Caco-2 (cell line): ENCODE measurements at regions not wholly inside any gene's neighbourhood (a gene's known extent, or its start where the extent isn't known, plus 50 kb on each side); places are given as distances from the start of the nearest gene placed in this dataset.

Experiments used
- BruUV-seq: library from RNA; stranded (reverse); fragments of 400-500 nt; replicated peaks from 2 replicates; lab custom pipeline; 2021; lab: Mats Ljungman, UMichigan
- CTCF ChIA-PET: fragments of 300-600 bp; sonication (Branson Sonifier 250); formaldehyde crosslinking; loops from one replicate; lab custom pipeline; 2022; ENCODE audit warnings: antibody characterized with exemption; lab: Charles Lee
- POLR2A ChIA-PET: fragments of 300-600 bp; sonication (Branson Sonifier 250); formaldehyde crosslinking; loops from one replicate; lab custom pipeline; 2022; ENCODE audit warnings: antibody characterized with exemption; lab: Charles Lee
- DNase-seq, 2 experiments: peaks; one replicate each; pipeline versions ENCODE4 v3.0.0 to v3.0.0-alpha.2; 2020 to 2022
- H3K27me3 ChIP-seq: replicated peaks from 2 replicates; pipeline ENCODE4 v1.6.0; 2011; ENCODE audit warnings: low read length; ENCODE audit not compliant: control insufficient read depth, insufficient read depth
- H3K36me3 ChIP-seq: 2 replicates; pipeline ENCODE4 v1.5.1; 2011; ENCODE audit warnings: low read length; ENCODE audit not compliant: control insufficient read depth, insufficient read depth
- H3K4me1 ChIP-seq: fragments of 250-450 bp; sonication (Bioruptor Pico); 2 replicates; pipeline ENCODE4 v1.5.1; 2020; ENCODE audit warnings: mild to moderate bottlenecking
- H3K4me3 ChIP-seq: 2 replicates; pipeline ENCODE4 v1.5.1; 2011; ENCODE audit warnings: low read depth, mild to moderate bottlenecking, control low read depth, low read length
- H3K9me3 ChIP-seq: fragments of 250-450 bp; sonication (Bioruptor Pico); 2 replicates; pipeline ENCODE4 v1.5.1; 2020; ENCODE audit warnings: mild to moderate bottlenecking, moderate library complexity
- H3K27ac Mint-ChIP-seq: one replicate; pipeline ENCODE4 v1.8.0; 2022; ENCODE audit warnings: mixed read lengths; ENCODE audit not compliant: unreplicated experiment
- H3K27me3 Mint-ChIP-seq: one replicate; pipeline ENCODE4 v1.8.0; 2022; ENCODE audit warnings: mixed read lengths; ENCODE audit not compliant: insufficient read depth, unreplicated experiment
- H3K36me3 Mint-ChIP-seq: one replicate; pipeline ENCODE4 v1.8.0; 2022; ENCODE audit warnings: mild to moderate bottlenecking, mixed read lengths; ENCODE audit not compliant: insufficient read depth, unreplicated experiment
- H3K4me1 Mint-ChIP-seq: one replicate; pipeline ENCODE4 v1.8.0; 2022; ENCODE audit warnings: low read depth, mixed read lengths; ENCODE audit not compliant: unreplicated experiment
- H3K4me3 Mint-ChIP-seq: one replicate; pipeline ENCODE4 v1.8.0; 2022; ENCODE audit warnings: mild to moderate bottlenecking, moderate library complexity, mixed read lengths; ENCODE audit not compliant: unreplicated experiment
- H3K9me3 Mint-ChIP-seq: one replicate; pipeline ENCODE4 v1.8.0; 2022; ENCODE audit warnings: mixed read lengths; ENCODE audit not compliant: unreplicated experiment
- CTCF ChIP-seq, 2 experiments: fragments of 200-600 bp in 1 of 2; IDR thresholded peaks; 1 replicate in 1 of 2; 2 replicates in 1 of 2; pipeline versions ENCODE4 v1.5.1 to v1.8.0; 2011 to 2022; ENCODE audit warnings: antibody characterized with exemption in 1 of 2, control low read depth in 1 of 2, inconsistent platforms in 1 of 2, low read depth in 1 of 2, low read length in 1 of 2, mild to moderate bottlenecking in 1 of 2, moderate library complexity in 1 of 2; ENCODE audit not compliant: insufficient read depth in 1 of 2, severe bottlenecking in 1 of 2, unreplicated experiment in 1 of 2
- intact Hi-C: fragments of 100-400 bp; cut with micrococcal nuclease; formaldehyde crosslinking; loops from one replicate; pipeline ENCODE4 v1.10.0; 2022; ENCODE audit not compliant: unreplicated experiment

GRCh38 chr4:63906660-63907183 lies 502.5 kb downstream of the TECRL start:
- Mint-ChIP-seq H3K27me3 (no peaks in the 10 kb centered on the region), H3K4me3 (no peak overlapping the region), H3K27ac (no peak overlapping the region), H3K9me3 (no peaks in the 10 kb centered on the region), H3K4me1 (no peaks in the 10 kb centered on the region), H3K36me3 (no peaks in the 10 kb centered on the region)
- no peak for DNase-seq
- CTCF ChIA-PET = no interaction called here
- Histone ChIP-seq H3K4me3 (no peak overlapping the region), H3K4me1 (no peaks in the 10 kb centered on the region), H3K27me3 (no peaks in the 10 kb centered on the region), H3K36me3 (no peaks in the 10 kb centered on the region), H3K9me3 (no peaks in the 10 kb centered on the region)
- no TSS peak for BruUV-seq
- no peak for TF ChIP-seq CTCF (IDR thresholded peaks at IDR 0.05; ENCODE audit: insufficient read depth in 1 of 2, low read depth in 1 of 2, low read length in 1 of 2, severe bottlenecking in 1 of 2, unreplicated experiment in 1 of 2)
- intact Hi-C loops = no loop called here
- POLR2A ChIA-PET = no interaction called here

- Mint-ChIP-seq H3K4me3 (no peak overlapping the region), H3K27ac (no peak overlapping the region), H3K9me3 (no peaks in the 10 kb centered on the region), H3K27me3 (no peaks in the 10 kb centered on the region), H3K36me3 (no peaks in the 10 kb centered on the region), H3K4me1 (no peaks in the 10 kb centered on the region)
- intact Hi-C loops = no loop called here
- DNase-seq = no peak
- no peaks in the 10 kb centered on the region for H3K36me3 ChIP-seq
- TF ChIP-seq CTCF (IDR thresholded peaks at IDR 0.05; ENCODE audit: insufficient read depth in 1 of 2, low read depth in 1 of 2, low read length in 1 of 2, severe bottlenecking in 1 of 2, unreplicated experiment in 1 of 2) = no peak
- no peak overlapping the region for H3K4me3 ChIP-seq
- H3K4me1 ChIP-seq = no peaks in the 10 kb centered on the region
- POLR2A ChIA-PET = no interaction called here
- no peaks in the 10 kb centered on the region for H3K27me3 ChIP-seq
- CTCF ChIA-PET = no interaction called here
- no TSS peak for BruUV-seq
- no peaks in the 10 kb centered on the region for H3K9me3 ChIP-seq
Observed at GRCh38 chr4:63904201-63904600, 505.0 kb downstream of the TECRL start.

GRCh38 chr4:63901304-63901703 lies 507.9 kb downstream of the TECRL start:
- Histone ChIP-seq H3K4me3 (no peak overlapping the region), H3K27me3 (no peaks in the 10 kb centered on the region), H3K9me3 (no peaks in the 10 kb centered on the region), H3K36me3 (no peaks in the 10 kb centered on the region), H3K4me1 (no peaks in the 10 kb centered on the region)
- H3K27me3 Mint-ChIP-seq = no peaks in the 10 kb centered on the region
- intact Hi-C loops = no loop called here
- no peak overlapping the region for H3K4me3 Mint-ChIP-seq
- no peak for DNase-seq
- no peak overlapping the region for H3K27ac Mint-ChIP-seq
- H3K9me3 Mint-ChIP-seq = no peaks in the 10 kb centered on the region
- ChIA-PET CTCF (no interaction called here), POLR2A (no interaction called here)
- no TSS peak for BruUV-seq
- no peaks in the 10 kb centered on the region for H3K36me3 Mint-ChIP-seq
- no peaks in the 10 kb centered on the region for H3K4me1 Mint-ChIP-seq
- no peak for TF ChIP-seq CTCF (IDR thresholded peaks at IDR 0.05; ENCODE audit: insufficient read depth in 1 of 2, low read depth in 1 of 2, low read length in 1 of 2, severe bottlenecking in 1 of 2, unreplicated experiment in 1 of 2)
